Upper lobe of left lung (tissue), 4 donors: ENCODE measurements at regions not wholly inside any gene's neighbourhood (a gene's known extent, or its start where the extent isn't known, plus 50 kb on each side); places are given as distances from the start of the nearest gene placed in this dataset.

Experiments used
- CTCF ChIP-seq, 6 experiments: fragments of 450-650 bp in 4 of 6; fragments of 200-600 bp in 2 of 6; sonication (generic) in 2 of 6; IDR thresholded peaks; one replicate each; pipeline ENCODE4 v1.5.1; 2016 to 2019; ENCODE audit warnings: antibody characterized with exemption in 6 of 6
- EP300 ChIP-seq, 4 donors: sonication (generic); formaldehyde crosslinking; IDR thresholded peaks; one replicate each; pipeline ENCODE4 v1.5.1; 2017; ENCODE audit warnings: antibody characterized with exemption in 4 of 4, control low read depth in 2 of 4
- POLR2A ChIP-seq, 4 donors: fragments of 450-650 bp; IDR thresholded peaks; one replicate each; pipeline ENCODE4 v1.5.1; 2016 to 2017; ENCODE audit warnings: antibody characterized with exemption in 4 of 4, mild to moderate bottlenecking in 2 of 4
- POLR2AphosphoS5 ChIP-seq, 2 donors: sonication (generic); formaldehyde crosslinking; IDR thresholded peaks; one replicate each; pipeline ENCODE4 v1.5.1; 2017; ENCODE audit warnings: antibody characterized with exemption in 2 of 2

- TF ChIP-seq POLR2AphosphoS5 (IDR thresholded peaks at IDR 0.05) (no peak), POLR2A (IDR thresholded peaks at IDR 0.05) (no peak), CTCF (IDR thresholded peaks at IDR 0.05) (no peak), EP300 (IDR thresholded peaks at IDR 0.05) (no peak)
Observed at GRCh38 chr7:31251441-31251840, 89.1 kb downstream of the NEUROD6 start.
